HepG2 (cell line): ENCODE measurements at regions not wholly inside any gene's neighbourhood (a gene's known extent, or its start where the extent isn't known, plus 50 kb on each side); places are given as distances from the start of the nearest gene placed in this dataset.

ENCODE experiments used
- ATAC-seq: fragments of 200-7000 bp; cut with Tn5 transposase; 3 replicates; pipeline ENCODE4 v1.9.1; 2020; ENCODE audit warnings: mild to moderate bottlenecking, moderate library complexity
- BruUV-seq: library from RNA; stranded (reverse); fragments of 400-500 nt; replicated peaks from 2 replicates; lab custom pipeline; 2021; lab: Mats Ljungman, UMichigan
- CTCF ChIA-PET: fragments of 300-600 bp; formaldehyde crosslinking; extraction: SDS; loops from one replicate; lab custom pipeline; 2021; ENCODE audit warnings: low total read pairs, inconsistent platforms, low intra/inter-chr PET ratio; lab: Yijun Ruan, JAX
- POLR2A ChIA-PET: fragments of 350-600 bp; sonication (Branson Sonifier 250); formaldehyde crosslinking; loops from one replicate; lab custom pipeline; 2020; ENCODE audit warnings: antibody characterized with exemption, inconsistent platforms; lab: Yijun Ruan, JAX
- DNase-seq: peaks from one replicate; pipeline ENCODE4 v3.0.0-alpha.2; 2015; ENCODE audit warnings: low spot score
- FAIRE-seq: peaks from 3 replicates; lab custom pipeline; 2011; peaks lifted over from hg19 to GRCh38; lab: Jason Lieb, UNC
- H2AFZ ChIP-seq: one replicate; pipeline ENCODE4 v1.6.1; 2011; ENCODE audit warnings: low read length, inconsistent platforms
- H3K27ac ChIP-seq: fragments of 300-600 bp; 3 replicates; pipeline ENCODE4 v1.8.0; 2011; ENCODE audit warnings: mixed run types, mild to moderate bottlenecking, mixed read lengths, low read length, inconsistent platforms; ENCODE audit not compliant: insufficient read depth; ENCODE audit errors: extremely low read length
- H3K27me3 ChIP-seq, 2 experiments: fragments of 200-600 bp in 1 of 2; 2 replicates in 1 of 2; 3 replicates in 1 of 2; pipeline versions ENCODE4 v1.6.0 to v1.8.0; 2011; ENCODE audit warnings: low read length in 2 of 2, mild to moderate bottlenecking in 2 of 2, moderate library complexity in 2 of 2, inconsistent platforms in 1 of 2; ENCODE audit not compliant: insufficient read depth in 2 of 2, control insufficient read depth in 1 of 2
- H3K36me3 ChIP-seq, 2 experiments: fragments of 200-600 bp in 1 of 2; replicated peaks in 1 of 2; 2 replicates in 1 of 2; 3 replicates in 1 of 2; pipeline versions ENCODE4 v1.5.1 to v1.8.0; 2011; ENCODE audit warnings: low read length in 2 of 2, inconsistent platforms in 1 of 2; ENCODE audit not compliant: insufficient read depth in 2 of 2, control insufficient read depth in 1 of 2
- H3K4me1 ChIP-seq: 2 replicates; pipeline ENCODE4 v1.5.1; 2012; ENCODE audit warnings: low read length, inconsistent platforms; ENCODE audit not compliant: insufficient read depth
- H3K4me2 ChIP-seq: 2 replicates; pipeline ENCODE4 v1.6.0; 2011; ENCODE audit warnings: low read depth, low read length, inconsistent platforms
- H3K4me3 ChIP-seq, 3 experiments: fragments of 200-600 bp in 1 of 3; sonication (generic), shearing (Covaris generic) in 1 of 3; replicated peaks in 1 of 3; 2 replicates each; pipeline ENCODE4 v1.5.1; 2011 to 2016; ENCODE audit warnings: low read length in 3 of 3, inconsistent platforms in 2 of 3, low read depth in 2 of 3, mild to moderate bottlenecking in 2 of 3, control low read depth in 1 of 3, mixed read lengths in 1 of 3; ENCODE audit not compliant: insufficient read depth in 1 of 3
- H3K79me2 ChIP-seq: one replicate; pipeline ENCODE4 v1.6.1; 2011; ENCODE audit warnings: low read length, inconsistent platforms; ENCODE audit not compliant: insufficient read depth
- H3K9ac ChIP-seq: 2 replicates; pipeline ENCODE4 v1.6.0; 2011; ENCODE audit warnings: mild to moderate bottlenecking, low read depth, low read length, inconsistent platforms; ENCODE audit not compliant: insufficient read depth
- H3K9me3 ChIP-seq: 2 replicates; pipeline ENCODE4 v1.5.1; 2012; ENCODE audit warnings: mild to moderate bottlenecking, low read length
- H4K20me1 ChIP-seq: 2 replicates; pipeline ENCODE4 v1.6.0; 2011; ENCODE audit warnings: inconsistent platforms, mild to moderate bottlenecking, low read length, moderate library complexity; ENCODE audit not compliant: insufficient read depth
- AHR ChIP-seq: IDR thresholded peaks from 2 replicates; pipeline ENCODE4 v1.6.1; 2018; ENCODE audit warnings: missing genetic modification reagents, missing compliant biosample characterization
- KAT8 ChIP-seq: IDR thresholded peaks from 2 replicates; pipeline ENCODE4 v1.6.1; 2016; ENCODE audit warnings: missing genetic modification reagents, missing compliant biosample characterization
- KDM3A ChIP-seq: IDR thresholded peaks from 2 replicates; pipeline ENCODE4 v1.6.1; 2018; ENCODE audit warnings: low read depth, missing compliant biosample characterization
- LRRFIP1 ChIP-seq: sonication (generic); formaldehyde crosslinking; conservative IDR thresholded peaks from 2 replicates; pipeline ENCODE4 v1.4.0; 2020; ENCODE audit warnings: missing genetic modification reagents
- NFAT5 ChIP-seq: sonication (generic); formaldehyde crosslinking; IDR thresholded peaks from 2 replicates; pipeline ENCODE4 v1.4.0; 2020; ENCODE audit warnings: missing genetic modification reagents
- STAT6 ChIP-seq: sonication (generic); formaldehyde crosslinking; IDR thresholded peaks from 2 replicates; pipeline ENCODE4 v1.4.0; 2020; ENCODE audit warnings: missing genetic modification reagents, mild to moderate bottlenecking, borderline replicate concordance
- TSC22D2 ChIP-seq: sonication (generic); formaldehyde crosslinking; IDR thresholded peaks from 2 replicates; pipeline ENCODE4 v1.5.1; 2020; ENCODE audit warnings: missing genetic modification reagents, mild to moderate bottlenecking, borderline replicate concordance
- ZBTB25 ChIP-seq: IDR thresholded peaks from 2 replicates; pipeline ENCODE4 v1.6.1; 2018; ENCODE audit warnings: missing genetic modification reagents
- ZFP36 ChIP-seq: fragments of 150-350 bp; IDR thresholded peaks from 2 replicates; pipeline ENCODE4 v1.6.1; 2018; ENCODE audit warnings: borderline replicate concordance, low read length, low read depth; ENCODE audit not compliant: partially characterized antibody
- ZNF24 ChIP-seq: fragments of 450-650 bp; IDR thresholded peaks from 2 replicates; pipeline ENCODE4 v1.6.1; 2017; ENCODE audit warnings: antibody characterized with exemption, mild to moderate bottlenecking
- ZNF550 ChIP-seq: sonication (generic); formaldehyde crosslinking; IDR thresholded peaks from 2 replicates; pipeline ENCODE4 v1.4.0; 2020; ENCODE audit warnings: mild to moderate bottlenecking, missing genetic modification reagents, borderline replicate concordance
- ZNF709 ChIP-seq: sonication (generic); formaldehyde crosslinking; IDR thresholded peaks from 2 replicates; pipeline ENCODE4 v1.5.0; 2020; ENCODE audit warnings: mild to moderate bottlenecking, missing genetic modification reagents
- ZNF841 ChIP-seq: sonication (generic); formaldehyde crosslinking; IDR thresholded peaks from 2 replicates; pipeline ENCODE4 v1.8.1; 2023; ENCODE audit warnings: missing genetic modification reagents, borderline replicate concordance
- WGBS: methylation state at CpG from one replicate; pipeline ENCODE4 v1.1.6; 2017; ENCODE audit warnings: low lambda C conversion rate; 5-methylcytosine and 5-hydroxymethylcytosine counted together
- in situ Hi-C: cut with HindIII; loops from 2 replicates; pipeline ENCODE4 v1.10.0; 2017; ENCODE audit warnings: low pct_unique_long_range_greater_than_20kb; ENCODE audit not compliant: extremely low pct_ligation_motif_present
- intact Hi-C: fragments of 100-400 bp; cut with micrococcal nuclease; formaldehyde crosslinking; loops from one replicate; pipeline ENCODE4 v1.10.0; 2022; ENCODE audit not compliant: unreplicated experiment

- Histone ChIP-seq H3K27ac (no peak overlapping the region), H3K36me3 (no peaks in the 10 kb centered on the region), H3K4me2 (no peak overlapping the region), H3K9ac (no peak overlapping the region), H3K9me3 (no peaks in the 10 kb centered on the region), H2AFZ (no peak overlapping the region), H3K4me1 (no peaks in the 10 kb centered on the region), H3K79me2 (no peaks in the 10 kb centered on the region), H3K27me3 (no peaks in the 10 kb centered on the region), H4K20me1 (no peaks in the 10 kb centered on the region), H3K4me3 (no peak overlapping the region)
- DNase-seq (no peak), FAIRE-seq (no peak), ATAC-seq (no peak)
- BruUV-seq, result no TSS peak
- ChIA-PET CTCF (no interaction called here), POLR2A (no interaction called here)
- intact Hi-C loops (no loop called here), in situ Hi-C loops (no loop called here)
- WGBS, result 6% methylated on average over 2 of the region's 2 CpGs
- no peak for TF ChIP-seq STAT6 (CRISPR knock-in tag)
- TF ChIP-seq ZFP36, result no peak
- TF ChIP-seq LRRFIP1 (CRISPR knock-in tag), result no peak
- TF ChIP-seq ZBTB25 (CRISPR knock-in tag), result no peak
- no peak for TF ChIP-seq KAT8 (CRISPR knock-in tag)
- TF ChIP-seq KDM3A (CRISPR knock-in tag), result no peak
- no peak for TF ChIP-seq ZNF24
- TF ChIP-seq NFAT5, result no peak
- TF ChIP-seq ZNF709 (CRISPR knock-in tag), result no peak
- no peak for TF ChIP-seq ZNF841
- TF ChIP-seq AHR (CRISPR knock-in tag), result no peak
- TF ChIP-seq ZNF550 (CRISPR knock-in tag), result no peak
- no peak for TF ChIP-seq TSC22D2 (CRISPR knock-in tag)
Measured at GRCh38 chr12:23455283-23455682, 494.2 kb downstream of the SOX5 start.
